ENCODE measurements at regions not wholly inside any gene's neighbourhood (a gene's known extent, or its start where the extent isn't known, plus 50 kb on each side); places are given as distances from the start of the nearest gene placed in this dataset.

GRCh38 chr15:35657679-35658311, 111.8 kb upstream of the DPH6 start:
- Mint-ChIP-seq H3K27me3 (ENCODE audit: unreplicated experiment) (no peaks in the 10 kb centered on the region), H3K9me3 (ENCODE audit: low read depth, unreplicated experiment) (no peaks in the 10 kb centered on the region), H3K4me3 (ENCODE audit: low read depth, unreplicated experiment) (no peak overlapping the region), H3K4me1 (ENCODE audit: low read depth, unreplicated experiment) (no peaks in the 10 kb centered on the region), H3K27ac (ENCODE audit: unreplicated experiment) (no peak overlapping the region), H3K36me3 (ENCODE audit: insufficient read depth, unreplicated experiment) (no peaks in the 10 kb centered on the region)
- DNase-seq = no peak
- intact Hi-C loops (cut with micrococcal nuclease; ENCODE audit: unreplicated experiment) = no loop called here
- TF ChIP-seq CTCF (IDR thresholded peaks at IDR 0.05; ENCODE audit: unreplicated experiment) = no peak
- CTCF ChIA-PET = no interaction called here
- BruUV-seq (replicated peaks) = no TSS peak

- H3K27ac Mint-ChIP-seq (ENCODE audit: unreplicated experiment) = no peak overlapping the region
- CTCF ChIA-PET = no interaction called here
These were observed 118.0 kb upstream of the DPH6 start for GRCh38 chr15:35663956-35664355.

GRCh38 chr15:35665896-35666536, 120.1 kb upstream of the DPH6 start:
- no peaks in the 10 kb centered on the region for H3K4me1 Mint-ChIP-seq (ENCODE audit: low read depth, unreplicated experiment)
- no TSS peak for BruUV-seq (replicated peaks)
- no peak for TF ChIP-seq CTCF (IDR thresholded peaks at IDR 0.05; ENCODE audit: unreplicated experiment)
- H3K9me3 Mint-ChIP-seq (ENCODE audit: low read depth, unreplicated experiment) = no peaks in the 10 kb centered on the region
- H3K27me3 Mint-ChIP-seq (ENCODE audit: unreplicated experiment) = no peaks in the 10 kb centered on the region
- H3K4me3 Mint-ChIP-seq (ENCODE audit: low read depth, unreplicated experiment) = no peak overlapping the region
- H3K27ac Mint-ChIP-seq (ENCODE audit: unreplicated experiment) = no peak overlapping the region
- no peak for DNase-seq
- intact Hi-C loops (cut with micrococcal nuclease; ENCODE audit: unreplicated experiment) = no loop called here
- no peaks in the 10 kb centered on the region for H3K36me3 Mint-ChIP-seq (ENCODE audit: insufficient read depth, unreplicated experiment)
- CTCF ChIA-PET = no interaction called here

More at GRCh38 chr15:35663956-35664355, 118.0 kb upstream of the DPH6 start:
- Mint-ChIP-seq H3K4me1 (ENCODE audit: low read depth, unreplicated experiment) (no peaks in the 10 kb centered on the region), H3K36me3 (ENCODE audit: insufficient read depth, unreplicated experiment) (no peaks in the 10 kb centered on the region), H3K4me3 (ENCODE audit: low read depth, unreplicated experiment) (no peak overlapping the region), H3K27me3 (ENCODE audit: unreplicated experiment) (no peaks in the 10 kb centered on the region), H3K9me3 (ENCODE audit: low read depth, unreplicated experiment) (no peaks in the 10 kb centered on the region)
- intact Hi-C loops (cut with micrococcal nuclease; ENCODE audit: unreplicated experiment) = no loop called here
- no peak for TF ChIP-seq CTCF (IDR thresholded peaks at IDR 0.05; ENCODE audit: unreplicated experiment)
- no peak for DNase-seq
- BruUV-seq (replicated peaks) = no TSS peak

- BruUV-seq (replicated peaks) = no TSS peak
- no peaks in the 10 kb centered on the region for H3K27me3 Mint-ChIP-seq (ENCODE audit: unreplicated experiment)
- no peak overlapping the region for H3K27ac Mint-ChIP-seq (ENCODE audit: unreplicated experiment)
- no peak for DNase-seq
- CTCF ChIA-PET = no interaction called here
- no peaks in the 10 kb centered on the region for H3K36me3 Mint-ChIP-seq (ENCODE audit: insufficient read depth, unreplicated experiment)
- H3K4me1 Mint-ChIP-seq (ENCODE audit: low read depth, unreplicated experiment) = no peaks in the 10 kb centered on the region
- intact Hi-C loops (cut with micrococcal nuclease; ENCODE audit: unreplicated experiment) = no loop called here
- no peaks in the 10 kb centered on the region for H3K9me3 Mint-ChIP-seq (ENCODE audit: low read depth, unreplicated experiment)
- no peak overlapping the region for H3K4me3 Mint-ChIP-seq (ENCODE audit: low read depth, unreplicated experiment)
- no peak for TF ChIP-seq CTCF (IDR thresholded peaks at IDR 0.05; ENCODE audit: unreplicated experiment)
These were observed 121.9 kb upstream of the DPH6 start for GRCh38 chr15:35667908-35668307.

All from Calu3 (cell line).